ENCODE measurements at regions not wholly inside any gene's neighbourhood (a gene's known extent, or its start where the extent isn't known, plus 50 kb on each side); places are given as distances from the start of the nearest gene placed in this dataset.

GRCh38 chr4:12746221-12746620 is 737.9 kb downstream of the RAB28 start:
- DNase-seq, result no peak
- Histone ChIP-seq H3K27ac (no peak overlapping the region), H3K4me3 (ENCODE audit: low read depth, low read length) (no peak overlapping the region), H3K27me3 (ENCODE audit: insufficient read depth, low read depth, severe bottlenecking) (peaks cover 6% of the 10 kb centered on the region), H3K9me3 (ENCODE audit: severe bottlenecking) (peaks cover 2% of the 10 kb centered on the region), H3K36me3 (no peaks in the 10 kb centered on the region)
- TF ChIP-seq, protein P1, sequence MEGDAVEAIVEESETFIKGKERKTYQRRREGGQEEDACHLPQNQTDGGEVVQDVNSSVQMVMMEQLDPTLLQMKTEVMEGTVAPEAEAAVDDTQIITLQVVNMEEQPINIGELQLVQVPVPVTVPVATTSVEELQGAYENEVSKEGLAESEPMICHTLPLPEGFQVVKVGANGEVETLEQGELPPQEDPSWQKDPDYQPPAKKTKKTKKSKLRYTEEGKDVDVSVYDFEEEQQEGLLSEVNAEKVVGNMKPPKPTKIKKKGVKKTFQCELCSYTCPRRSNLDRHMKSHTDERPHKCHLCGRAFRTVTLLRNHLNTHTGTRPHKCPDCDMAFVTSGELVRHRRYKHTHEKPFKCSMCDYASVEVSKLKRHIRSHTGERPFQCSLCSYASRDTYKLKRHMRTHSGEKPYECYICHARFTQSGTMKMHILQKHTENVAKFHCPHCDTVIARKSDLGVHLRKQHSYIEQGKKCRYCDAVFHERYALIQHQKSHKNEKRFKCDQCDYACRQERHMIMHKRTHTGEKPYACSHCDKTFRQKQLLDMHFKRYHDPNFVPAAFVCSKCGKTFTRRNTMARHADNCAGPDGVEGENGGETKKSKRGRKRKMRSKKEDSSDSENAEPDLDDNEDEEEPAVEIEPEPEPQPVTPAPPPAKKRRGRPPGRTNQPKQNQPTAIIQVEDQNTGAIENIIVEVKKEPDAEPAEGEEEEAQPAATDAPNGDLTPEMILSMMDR (IDR thresholded peaks at IDR 0.05; ENCODE audit: low read depth, low read length), result no peak

- H3K9me3 ChIP-seq (ENCODE audit: severe bottlenecking), result no peaks in the 10 kb centered on the region
- no peak overlapping the region for H3K27ac ChIP-seq
Observed at GRCh38 chr4:12734586-12734985, 749.6 kb downstream of the RAB28 start.

GRCh38 chr4:12729384-12729783 is 754.8 kb downstream of the RAB28 start:
- TF ChIP-seq, protein P1 (IDR thresholded peaks at IDR 0.05; ENCODE audit: low read depth, low read length), result peak; percentile 41; the same call in 1 of the 2 replicates
- H3K36me3 ChIP-seq, result no peaks in the 10 kb centered on the region
- H3K27ac ChIP-seq, result no peak overlapping the region
- H3K4me3 ChIP-seq (ENCODE audit: low read depth, low read length), result no peak overlapping the region
- H3K27me3 ChIP-seq (ENCODE audit: insufficient read depth, low read depth, severe bottlenecking), result no peaks in the 10 kb centered on the region
- no peaks in the 10 kb centered on the region for H3K9me3 ChIP-seq (ENCODE audit: severe bottlenecking)
- DNase-seq, result no peak

More at GRCh38 chr4:12734586-12734985, 749.6 kb downstream of the RAB28 start:
- Histone ChIP-seq H3K4me3 (ENCODE audit: low read depth, low read length) (no peak overlapping the region), H3K27me3 (ENCODE audit: insufficient read depth, low read depth, severe bottlenecking) (no peaks in the 10 kb centered on the region), H3K36me3 (no peaks in the 10 kb centered on the region)
- no peak for DNase-seq
- TF ChIP-seq, protein P1 (IDR thresholded peaks at IDR 0.05; ENCODE audit: low read depth, low read length), result no peak

- Histone ChIP-seq H3K27ac (no peak overlapping the region), H3K27me3 (ENCODE audit: insufficient read depth, low read depth, severe bottlenecking) (no peaks in the 10 kb centered on the region), H3K4me3 (ENCODE audit: low read depth, low read length) (no peak overlapping the region), H3K9me3 (ENCODE audit: severe bottlenecking) (no peaks in the 10 kb centered on the region), H3K36me3 (no peaks in the 10 kb centered on the region)
- TF ChIP-seq, protein P1 (IDR thresholded peaks at IDR 0.05; ENCODE audit: low read depth, low read length), result peak; percentile 51
- DNase-seq, result no peak
Observed at GRCh38 chr4:12724510-12724909, 759.6 kb downstream of the RAB28 start.

DNA sequence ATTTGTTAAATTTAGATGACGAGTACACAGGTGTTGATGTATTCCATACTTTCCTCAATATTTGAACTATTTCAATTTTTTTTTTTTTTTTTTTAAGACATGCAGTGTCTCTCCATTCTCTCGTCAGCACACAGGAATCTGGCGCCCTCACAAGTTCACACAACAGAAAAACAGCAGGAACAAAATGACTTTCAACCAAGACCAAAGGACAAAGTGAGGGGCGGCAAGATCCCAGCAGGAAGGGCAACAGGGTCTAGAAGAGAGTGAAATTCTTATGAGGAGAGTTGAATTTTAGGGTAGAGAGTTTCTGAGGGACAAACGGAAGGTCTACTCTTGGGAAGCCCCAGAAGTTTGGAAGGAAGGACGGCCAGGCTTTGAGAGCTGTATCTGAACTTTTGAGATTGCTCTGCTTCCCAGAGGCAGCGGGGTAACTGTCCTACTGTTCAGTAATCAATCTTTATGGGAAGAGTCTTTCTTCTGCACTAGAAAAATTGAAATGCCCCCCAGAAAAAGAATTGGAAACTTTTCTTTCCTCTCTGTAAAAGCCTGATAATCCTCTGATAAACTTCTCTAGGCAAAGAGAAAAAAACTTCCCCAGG is 760.2 kb downstream of the RAB28 start:
- Histone ChIP-seq H3K27ac (no peak overlapping the region), H3K36me3 (no peaks in the 10 kb centered on the region), H3K27me3 (ENCODE audit: insufficient read depth, low read depth, severe bottlenecking) (peaks cover 2% of the 10 kb centered on the region), H3K4me3 (ENCODE audit: low read depth, low read length) (no peak overlapping the region), H3K9me3 (ENCODE audit: severe bottlenecking) (no peaks in the 10 kb centered on the region)
- TF ChIP-seq, protein P1 (IDR thresholded peaks at IDR 0.05; ENCODE audit: low read depth, low read length), result no peak
- no peak for DNase-seq

GRCh38 chr4:12716896-12717295 is 767.2 kb downstream of the RAB28 start:
- no peaks in the 10 kb centered on the region for H3K36me3 ChIP-seq
- no peak overlapping the region for H3K4me3 ChIP-seq (ENCODE audit: low read depth, low read length)
- peaks cover 3% of the 10 kb centered on the region for H3K27me3 ChIP-seq (ENCODE audit: insufficient read depth, low read depth, severe bottlenecking)
- TF ChIP-seq, protein P1 (IDR thresholded peaks at IDR 0.05; ENCODE audit: low read depth, low read length), result no peak
- DNase-seq, result no peak
- H3K27ac ChIP-seq, result no peak overlapping the region
- H3K9me3 ChIP-seq (ENCODE audit: severe bottlenecking), result no peaks in the 10 kb centered on the region
